Epithelial cell of prostate (primary cell): ENCODE measurements at regions not wholly inside any gene's neighbourhood (a gene's known extent, or its start where the extent isn't known, plus 50 kb on each side); places are given as distances from the start of the nearest gene placed in this dataset.
"Not testable (repeated sequence)": the region's sequence is repeated elsewhere in the genome, so short reads cannot be mapped to it uniquely, and the experiment has no call there.

Experiments used
- DNase-seq: peaks from one replicate; pipeline ENCODE4 v3.0.0-alpha.2; 2011; ENCODE audit warnings: low read depth, low spot score
- H3K27ac ChIP-seq: fragments of 450-650 bp; 2 replicates; pipeline ENCODE4 v1.5.1; 2017; ENCODE audit warnings: mild to moderate bottlenecking

GRCh38 chr20:60752741-60753420 is 499.2 kb upstream of the CDH4 start:
- no peak for DNase-seq
- no peak overlapping the region for H3K27ac ChIP-seq

GRCh38 chr20:60754856-60755255 is 497.2 kb upstream of the CDH4 start:
- no peak for DNase-seq
- H3K27ac ChIP-seq: no peak overlapping the region

- no peak for DNase-seq
- H3K27ac ChIP-seq: no peak overlapping the region
Observed at GRCh38 chr20:60759651-60760050, 492.4 kb upstream of the CDH4 start.

- H3K27ac ChIP-seq: no peak overlapping the region
- DNase-seq: no peak
Observed at GRCh38 chr20:60760256-60761000, 491.6 kb upstream of the CDH4 start.

- H3K27ac ChIP-seq: no peak overlapping the region
- no peak for DNase-seq
Observed at GRCh38 chr20:60761056-60761455, 491.0 kb upstream of the CDH4 start.

- H3K27ac ChIP-seq: no peak overlapping the region
- DNase-seq: no peak
Observed at GRCh38 chr20:60762386-60762785, 489.7 kb upstream of the CDH4 start.

- no peak for DNase-seq
- no peak overlapping the region for H3K27ac ChIP-seq
Observed at GRCh38 chr20:60764328-60764727, 487.7 kb upstream of the CDH4 start.

- H3K27ac ChIP-seq: no peak overlapping the region
- no peak for DNase-seq
Observed at GRCh38 chr20:60764771-60765170, 487.3 kb upstream of the CDH4 start.

- no peak overlapping the region for H3K27ac ChIP-seq
- no peak for DNase-seq
Observed at GRCh38 chr20:60765821-60766403, 486.1 kb upstream of the CDH4 start.

- DNase-seq: no peak
- no peak overlapping the region for H3K27ac ChIP-seq
Observed at GRCh38 chr20:60768216-60768615, 483.8 kb upstream of the CDH4 start.

GRCh38 chr20:60780388-60781025 is 471.6 kb upstream of the CDH4 start:
- DNase-seq: no peak
- no peak overlapping the region for H3K27ac ChIP-seq

GRCh38 chr20:60782959-60783625 is 469.0 kb upstream of the CDH4 start:
- no peak for DNase-seq
- no peak overlapping the region for H3K27ac ChIP-seq

- H3K27ac ChIP-seq: no peak overlapping the region
- no peak for DNase-seq
Observed at GRCh38 chr20:60785301-60785700, 466.8 kb upstream of the CDH4 start.

GRCh38 chr20:60785785-60786184 is 466.3 kb upstream of the CDH4 start:
- no peak for DNase-seq

GRCh38 chr20:60786686-60787217 is 465.3 kb upstream of the CDH4 start:
- no peak overlapping the region for H3K27ac ChIP-seq
- no peak for DNase-seq

More at GRCh38 chr20:60785785-60786184, 466.3 kb upstream of the CDH4 start:
- H3K27ac ChIP-seq: no peak overlapping the region

GRCh38 chr20:60787276-60787675 is 464.8 kb upstream of the CDH4 start:
- no peak overlapping the region for H3K27ac ChIP-seq
- DNase-seq: no peak

GRCh38 chr20:60788070-60788469 is 464.0 kb upstream of the CDH4 start:
- H3K27ac ChIP-seq: no peak overlapping the region
- no peak for DNase-seq

GRCh38 chr20:60789399-60789798 is 462.7 kb upstream of the CDH4 start:
- no peak overlapping the region for H3K27ac ChIP-seq
- DNase-seq: no peak

GRCh38 chr20:60790339-60790738 is 461.7 kb upstream of the CDH4 start:
- not testable (repeated sequence) for H3K27ac ChIP-seq, DNase-seq

GRCh38 chr20:60791823-60792222 is 460.2 kb upstream of the CDH4 start:
- DNase-seq: no peak
- no peak overlapping the region for H3K27ac ChIP-seq
